BLaER1 (cell line): ENCODE measurements at regions not wholly inside any gene's neighbourhood (a gene's known extent, or its start where the extent isn't known, plus 50 kb on each side); places are given as distances from the start of the nearest gene placed in this dataset.

Experiments
- H3K27ac ChIP-seq: shearing (Covaris generic); formaldehyde crosslinking; 2 replicates; pipeline ENCODE4 v1.8.1; 2022
- H3K27me3 ChIP-seq: shearing (Covaris generic); formaldehyde crosslinking; 2 replicates; pipeline ENCODE4 v1.8.1; 2022
- H3K36me3 ChIP-seq: shearing (Covaris generic); formaldehyde crosslinking; 2 replicates; pipeline ENCODE4 v1.8.1; 2022
- H3K4me1 ChIP-seq: shearing (Covaris generic); formaldehyde crosslinking; 2 replicates; pipeline ENCODE4 v1.8.1; 2022
- H3K4me2 ChIP-seq: shearing (Covaris generic); formaldehyde crosslinking; 2 replicates; pipeline ENCODE4 v1.8.1; 2022
- H3K4me3 ChIP-seq: shearing (Covaris generic); formaldehyde crosslinking; 2 replicates; pipeline ENCODE4 v1.8.1; 2022
- H3K9ac ChIP-seq: shearing (Covaris generic); formaldehyde crosslinking; 2 replicates; pipeline ENCODE4 v1.8.1; 2022
- H3K9me3 ChIP-seq: shearing (Covaris generic); formaldehyde crosslinking; 2 replicates; pipeline ENCODE4 v1.8.1; 2022
- H4K20me1 ChIP-seq: shearing (Covaris generic); formaldehyde crosslinking; 2 replicates; pipeline ENCODE4 v1.8.1; 2022
- Cebpa-rat ChIP-seq: shearing (Covaris generic); IDR thresholded peaks from 2 replicates; pipeline ENCODE4 v1.8.1; 2022

GRCh38 chrX:22516893-22517292, 244.2 kb downstream of the CBLL2 start:
- no peak for TF ChIP-seq Cebpa-rat
- Histone ChIP-seq H3K36me3 (no peaks in the 10 kb centered on the region), H3K9ac (no peak overlapping the region), H4K20me1 (no peaks in the 10 kb centered on the region), H3K4me1 (no peaks in the 10 kb centered on the region), H3K9me3 (peaks cover 14% of the 10 kb centered on the region), H3K4me3 (no peak overlapping the region), H3K27ac (no peak overlapping the region), H3K4me2 (no peak overlapping the region), H3K27me3 (no peaks in the 10 kb centered on the region)

GRCh38 chrX:22520128-22520828, 247.6 kb downstream of the CBLL2 start:
- Histone ChIP-seq H4K20me1 (no peaks in the 10 kb centered on the region), H3K9ac (no peak overlapping the region), H3K4me1 (peaks cover 4% of the 10 kb centered on the region; the same call in 1 of the 2 replicates), H3K27ac (no peak overlapping the region), H3K27me3 (no peaks in the 10 kb centered on the region), H3K36me3 (no peaks in the 10 kb centered on the region), H3K9me3 (peaks cover 46% of the 10 kb centered on the region), H3K4me3 (no peak overlapping the region), H3K4me2 (no peak overlapping the region)
- TF ChIP-seq Cebpa-rat: no peak

- no peaks in the 10 kb centered on the region for H4K20me1 ChIP-seq
- H3K4me3 ChIP-seq: no peak overlapping the region
- peaks cover 23% of the 10 kb centered on the region for H3K4me1 ChIP-seq
- peaks cover 82% of the 10 kb centered on the region for H3K9me3 ChIP-seq
- TF ChIP-seq Cebpa-rat: no peak
- H3K36me3 ChIP-seq: no peaks in the 10 kb centered on the region
- H3K27ac ChIP-seq: peak overlapping the region; percentile 37; the same call in 1 of the 2 replicates
- H3K9ac ChIP-seq: no peak overlapping the region
- H3K27me3 ChIP-seq: no peaks in the 10 kb centered on the region
- peak overlapping the region; percentile 46 for H3K4me2 ChIP-seq
These were observed 253.6 kb downstream of the CBLL2 start for GRCh38 chrX:22526339-22526738.

- Histone ChIP-seq H3K4me1 (peaks cover 23% of the 10 kb centered on the region), H3K27ac (no peak overlapping the region), H3K4me2 (no peak overlapping the region), H3K4me3 (no peak overlapping the region), H4K20me1 (no peaks in the 10 kb centered on the region), H3K27me3 (no peaks in the 10 kb centered on the region), H3K9me3 (peaks cover 79% of the 10 kb centered on the region), H3K36me3 (no peaks in the 10 kb centered on the region), H3K9ac (no peak overlapping the region)
- TF ChIP-seq Cebpa-rat: no peak
These were observed 254.6 kb downstream of the CBLL2 start for GRCh38 chrX:22527302-22527701.

GRCh38 chrX:22533898-22534297, 261.2 kb downstream of the CBLL2 start:
- H4K20me1 ChIP-seq: no peaks in the 10 kb centered on the region
- H3K27me3 ChIP-seq: no peaks in the 10 kb centered on the region
- no peak overlapping the region for H3K4me2 ChIP-seq
- no peak overlapping the region for H3K27ac ChIP-seq
- H3K4me3 ChIP-seq: no peak overlapping the region
- H3K9me3 ChIP-seq: peaks cover 55% of the 10 kb centered on the region
- peaks cover 2% of the 10 kb centered on the region; the same call in 1 of the 2 replicates for H3K36me3 ChIP-seq
- H3K4me1 ChIP-seq: peaks cover 45% of the 10 kb centered on the region
- TF ChIP-seq Cebpa-rat: no peak
- H3K9ac ChIP-seq: no peak overlapping the region

GRCh38 chrX:22534643-22535042, 261.9 kb downstream of the CBLL2 start:
- no peak for TF ChIP-seq Cebpa-rat
- Histone ChIP-seq H3K36me3 (peaks cover 10% of the 10 kb centered on the region; the same call in 1 of the 2 replicates), H3K4me2 (no peak overlapping the region), H3K9me3 (peaks cover 55% of the 10 kb centered on the region), H3K27me3 (no peaks in the 10 kb centered on the region), H3K4me3 (no peak overlapping the region), H3K9ac (no peak overlapping the region), H3K4me1 (peaks cover 51% of the 10 kb centered on the region), H3K27ac (no peak overlapping the region), H4K20me1 (no peaks in the 10 kb centered on the region)

GRCh38 chrX:22536746-22537304, 264.1 kb downstream of the CBLL2 start:
- H3K4me1 ChIP-seq: peaks cover 73% of the 10 kb centered on the region
- TF ChIP-seq Cebpa-rat: no peak
- H4K20me1 ChIP-seq: no peaks in the 10 kb centered on the region
- no peaks in the 10 kb centered on the region for H3K27me3 ChIP-seq
- H3K9me3 ChIP-seq: peaks cover 54% of the 10 kb centered on the region
- H3K4me2 ChIP-seq: peak overlapping the region; percentile 48
- H3K36me3 ChIP-seq: peaks cover 20% of the 10 kb centered on the region; the same call in 1 of the 2 replicates
- peak overlapping the region; percentile 16; the same call in 1 of the 2 replicates for H3K9ac ChIP-seq
- H3K4me3 ChIP-seq: no peak overlapping the region
- peak overlapping the region; percentile 92 for H3K27ac ChIP-seq

GRCh38 chrX:22538580-22538979, 265.9 kb downstream of the CBLL2 start:
- peaks cover 20% of the 10 kb centered on the region; the same call in 1 of the 2 replicates for H3K36me3 ChIP-seq
- H3K27ac ChIP-seq: peak overlapping the region; percentile 92
- peaks cover 56% of the 10 kb centered on the region for H3K9me3 ChIP-seq
- no peak for TF ChIP-seq Cebpa-rat
- H3K27me3 ChIP-seq: no peaks in the 10 kb centered on the region
- peak overlapping the region; percentile 32; the same call in 1 of the 2 replicates for H3K4me3 ChIP-seq
- peaks cover 91% of the 10 kb centered on the region for H3K4me1 ChIP-seq
- H3K4me2 ChIP-seq: no peak overlapping the region
- H4K20me1 ChIP-seq: no peaks in the 10 kb centered on the region
- H3K9ac ChIP-seq: no peak overlapping the region

GRCh38 chrX:22541926-22542325, 269.2 kb downstream of the CBLL2 start:
- H3K4me3 ChIP-seq: peak overlapping the region; percentile 32; the same call in 1 of the 2 replicates
- H3K27ac ChIP-seq: peak overlapping the region; percentile 92
- peak overlapping the region; percentile 76 for H3K4me2 ChIP-seq
- peak overlapping the region; percentile 68 for H3K9ac ChIP-seq
- peaks cover 92% of the 10 kb centered on the region for H3K4me1 ChIP-seq
- H3K9me3 ChIP-seq: peaks cover 79% of the 10 kb centered on the region
- no peaks in the 10 kb centered on the region for H3K27me3 ChIP-seq
- no peak for TF ChIP-seq Cebpa-rat
- peaks cover 32% of the 10 kb centered on the region for H3K36me3 ChIP-seq
- no peaks in the 10 kb centered on the region for H4K20me1 ChIP-seq

- H3K4me1 ChIP-seq: peaks cover 92% of the 10 kb centered on the region
- H3K9me3 ChIP-seq: peaks cover 86% of the 10 kb centered on the region
- no peaks in the 10 kb centered on the region for H3K27me3 ChIP-seq
- peak overlapping the region; percentile 92 for H3K27ac ChIP-seq
- TF ChIP-seq Cebpa-rat: no peak
- H3K4me3 ChIP-seq: no peak overlapping the region
- H3K4me2 ChIP-seq: peak overlapping the region; percentile 76
- peak overlapping the region; percentile 68; the same call in 1 of the 2 replicates for H3K9ac ChIP-seq
- H3K36me3 ChIP-seq: peaks cover 32% of the 10 kb centered on the region
- H4K20me1 ChIP-seq: no peaks in the 10 kb centered on the region
These were observed 269.9 kb downstream of the CBLL2 start for GRCh38 chrX:22542641-22543040.
